ENCODE measurements at regions not wholly inside any gene's neighbourhood (a gene's known extent, or its start where the extent isn't known, plus 50 kb on each side); places are given as distances from the start of the nearest gene placed in this dataset.

GRCh38 chr1:232186931-232187330 lies 443.0 kb downstream of the SIPA1L2 start:
- no peaks in the 10 kb centered on the region for H3K27me3 Mint-ChIP-seq
- DNase-seq: no peak
- no peak overlapping the region for H3K4me3 Mint-ChIP-seq
- no peak overlapping the region for H3K27ac Mint-ChIP-seq
- H3K4me1 Mint-ChIP-seq: no peaks in the 10 kb centered on the region
- H3K36me3 Mint-ChIP-seq: no peaks in the 10 kb centered on the region
- no peaks in the 10 kb centered on the region for H3K9me3 Mint-ChIP-seq

GRCh38 chr1:232184561-232185530 lies 445.1 kb downstream of the SIPA1L2 start:
- DNase-seq: no peak
- Mint-ChIP-seq H3K4me3 (no peak overlapping the region), H3K4me1 (no peaks in the 10 kb centered on the region), H3K9me3 (no peaks in the 10 kb centered on the region), H3K36me3 (no peaks in the 10 kb centered on the region), H3K27ac (no peak overlapping the region), H3K27me3 (peaks cover 3% of the 10 kb centered on the region)

- Mint-ChIP-seq H3K4me3 (no peak overlapping the region), H3K9me3 (no peaks in the 10 kb centered on the region), H3K27ac (no peak overlapping the region), H3K36me3 (no peaks in the 10 kb centered on the region), H3K4me1 (no peaks in the 10 kb centered on the region), H3K27me3 (peaks cover 4% of the 10 kb centered on the region)
- no peak for DNase-seq
Measured at GRCh38 chr1:232183802-232184201, 446.1 kb downstream of the SIPA1L2 start.

DNA sequence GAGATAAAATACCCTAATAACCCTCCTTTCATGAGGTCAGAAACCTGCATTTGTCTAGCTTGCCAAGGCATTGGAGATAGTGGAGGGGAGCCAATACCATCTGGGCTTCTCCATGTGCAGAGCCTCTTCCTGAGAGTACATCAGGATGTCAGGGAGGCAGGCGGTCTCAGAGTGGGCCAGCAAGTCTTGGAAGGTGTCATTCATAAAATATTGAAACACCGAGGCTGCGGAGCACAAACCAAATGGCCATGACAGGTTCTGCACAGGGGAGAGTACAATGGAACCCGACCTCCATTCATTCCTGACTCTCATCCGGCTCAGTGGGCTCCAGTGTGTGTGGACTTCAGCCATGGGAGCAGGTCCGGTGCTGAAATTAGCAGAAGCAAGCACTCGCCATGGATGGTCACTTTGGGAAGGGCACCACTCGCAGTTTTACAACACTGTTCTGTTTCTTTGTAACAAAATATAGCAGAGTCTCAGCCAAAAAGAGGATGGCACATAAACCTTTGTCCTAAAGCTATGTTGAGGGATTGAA lies 446.6 kb downstream of the SIPA1L2 start:
- Mint-ChIP-seq H3K4me3 (no peak overlapping the region), H3K27me3 (peaks cover 7% of the 10 kb centered on the region), H3K27ac (no peak overlapping the region), H3K9me3 (no peaks in the 10 kb centered on the region), H3K4me1 (no peaks in the 10 kb centered on the region), H3K36me3 (no peaks in the 10 kb centered on the region)
- DNase-seq: no peak

DNA sequence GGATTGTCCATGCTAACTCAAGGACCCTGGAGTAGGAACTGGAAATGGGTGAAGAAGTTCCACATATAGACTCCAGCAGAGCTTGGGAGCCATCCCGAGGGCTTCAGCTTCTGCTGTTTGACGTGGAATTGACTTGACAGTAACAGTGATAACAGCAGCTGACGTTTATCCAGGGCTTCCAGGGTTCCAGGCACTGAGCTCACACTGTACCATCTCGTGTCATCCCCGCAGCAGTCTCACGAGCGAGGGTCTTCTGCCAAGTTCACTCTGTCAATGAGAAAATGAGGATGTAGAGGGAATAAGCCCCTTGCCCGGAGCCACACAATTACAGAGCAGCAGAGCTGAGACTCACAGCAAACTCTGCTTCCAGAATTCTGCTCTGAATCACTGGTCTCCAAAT lies 447.7 kb downstream of the SIPA1L2 start:
- no peaks in the 10 kb centered on the region for H3K36me3 Mint-ChIP-seq
- peaks cover 7% of the 10 kb centered on the region for H3K27me3 Mint-ChIP-seq
- no peaks in the 10 kb centered on the region for H3K9me3 Mint-ChIP-seq
- no peak overlapping the region for H3K27ac Mint-ChIP-seq
- H3K4me3 Mint-ChIP-seq: no peak overlapping the region
- no peaks in the 10 kb centered on the region for H3K4me1 Mint-ChIP-seq
- DNase-seq: no peak

- H3K27ac Mint-ChIP-seq: no peak overlapping the region
- no peaks in the 10 kb centered on the region for H3K4me1 Mint-ChIP-seq
- no peak for DNase-seq
- H3K36me3 Mint-ChIP-seq: no peaks in the 10 kb centered on the region
- peaks cover 7% of the 10 kb centered on the region for H3K27me3 Mint-ChIP-seq
- H3K9me3 Mint-ChIP-seq: no peaks in the 10 kb centered on the region
- no peak overlapping the region for H3K4me3 Mint-ChIP-seq
Measured at GRCh38 chr1:232180779-232181136, 449.2 kb downstream of the SIPA1L2 start.

GRCh38 chr1:232179896-232180778 lies 449.8 kb downstream of the SIPA1L2 start:
- Mint-ChIP-seq H3K36me3 (no peaks in the 10 kb centered on the region), H3K4me1 (no peaks in the 10 kb centered on the region), H3K9me3 (no peaks in the 10 kb centered on the region), H3K27ac (no peak overlapping the region), H3K4me3 (no peak overlapping the region), H3K27me3 (peaks cover 7% of the 10 kb centered on the region)
- DNase-seq: no peak

- H3K27ac Mint-ChIP-seq: no peak overlapping the region
- no peak overlapping the region for H3K4me3 Mint-ChIP-seq
- H3K9me3 Mint-ChIP-seq: no peaks in the 10 kb centered on the region
- H3K27me3 Mint-ChIP-seq: peaks cover 16% of the 10 kb centered on the region
- DNase-seq: no peak
- no peaks in the 10 kb centered on the region for H3K36me3 Mint-ChIP-seq
- H3K4me1 Mint-ChIP-seq: no peaks in the 10 kb centered on the region
Measured at GRCh38 chr1:232178191-232178590, 451.7 kb downstream of the SIPA1L2 start.

- Mint-ChIP-seq H3K27ac (no peak overlapping the region), H3K4me1 (peaks cover 3% of the 10 kb centered on the region), H3K36me3 (no peaks in the 10 kb centered on the region), H3K27me3 (peaks cover 16% of the 10 kb centered on the region), H3K9me3 (no peaks in the 10 kb centered on the region), H3K4me3 (no peak overlapping the region)
- DNase-seq: no peak
Measured at GRCh38 chr1:232177438-232177837, 452.5 kb downstream of the SIPA1L2 start.

- no peak overlapping the region for H3K27ac Mint-ChIP-seq
- H3K4me3 Mint-ChIP-seq: no peak overlapping the region
- H3K4me1 Mint-ChIP-seq: peaks cover 8% of the 10 kb centered on the region
- DNase-seq: no peak
- H3K27me3 Mint-ChIP-seq: peaks cover 13% of the 10 kb centered on the region
- no peaks in the 10 kb centered on the region for H3K36me3 Mint-ChIP-seq
- no peaks in the 10 kb centered on the region for H3K9me3 Mint-ChIP-seq
Measured at GRCh38 chr1:232176222-232176621, 453.7 kb downstream of the SIPA1L2 start.

GRCh38 chr1:232174306-232174705 lies 455.6 kb downstream of the SIPA1L2 start:
- H3K4me1 Mint-ChIP-seq: peaks cover 8% of the 10 kb centered on the region
- H3K27me3 Mint-ChIP-seq: peaks cover 18% of the 10 kb centered on the region
- H3K27ac Mint-ChIP-seq: no peak overlapping the region
- H3K36me3 Mint-ChIP-seq: no peaks in the 10 kb centered on the region
- no peaks in the 10 kb centered on the region for H3K9me3 Mint-ChIP-seq
- DNase-seq: no peak
- H3K4me3 Mint-ChIP-seq: no peak overlapping the region

DNA sequence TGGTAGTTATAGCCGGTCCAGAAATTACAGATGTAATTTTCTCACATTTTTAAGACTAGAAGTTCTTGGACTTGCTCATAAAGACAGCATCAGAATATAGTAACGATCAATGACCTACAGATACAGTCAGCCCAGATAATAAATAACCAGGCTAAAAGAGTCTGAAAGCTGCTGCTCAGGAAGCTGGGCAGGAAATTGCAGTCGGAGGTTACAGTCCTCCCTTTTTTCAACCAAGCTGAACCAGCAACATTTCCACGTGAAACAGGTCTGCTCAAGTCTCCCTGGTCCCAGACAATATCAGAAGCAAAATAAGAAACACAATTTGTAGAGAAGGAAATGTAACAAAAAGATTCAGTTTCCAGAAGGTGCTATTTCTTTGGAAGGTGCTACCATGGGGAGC lies 457.4 kb downstream of the SIPA1L2 start:
- peaks cover 8% of the 10 kb centered on the region for H3K4me1 Mint-ChIP-seq
- no peak overlapping the region for H3K4me3 Mint-ChIP-seq
- no peak overlapping the region for H3K27ac Mint-ChIP-seq
- H3K36me3 Mint-ChIP-seq: no peaks in the 10 kb centered on the region
- H3K9me3 Mint-ChIP-seq: no peaks in the 10 kb centered on the region
- peaks cover 14% of the 10 kb centered on the region for H3K27me3 Mint-ChIP-seq
- no peak for DNase-seq

GRCh38 chr1:232170909-232171308 lies 459.0 kb downstream of the SIPA1L2 start:
- Mint-ChIP-seq H3K36me3 (no peaks in the 10 kb centered on the region), H3K27me3 (peaks cover 19% of the 10 kb centered on the region), H3K9me3 (no peaks in the 10 kb centered on the region), H3K4me3 (no peak overlapping the region), H3K4me1 (peaks cover 8% of the 10 kb centered on the region), H3K27ac (no peak overlapping the region)
- DNase-seq: no peak

GRCh38 chr1:232169436-232169835 lies 460.5 kb downstream of the SIPA1L2 start:
- Mint-ChIP-seq H3K27ac (no peak overlapping the region), H3K4me1 (peaks cover 8% of the 10 kb centered on the region), H3K36me3 (no peaks in the 10 kb centered on the region), H3K9me3 (no peaks in the 10 kb centered on the region), H3K27me3 (peaks cover 18% of the 10 kb centered on the region), H3K4me3 (no peak overlapping the region)
- no peak for DNase-seq

GRCh38 chr1:232168508-232168907 lies 461.4 kb downstream of the SIPA1L2 start:
- Mint-ChIP-seq H3K27ac (no peak overlapping the region), H3K27me3 (peaks cover 10% of the 10 kb centered on the region), H3K4me1 (peaks cover 8% of the 10 kb centered on the region), H3K4me3 (no peak overlapping the region), H3K36me3 (no peaks in the 10 kb centered on the region), H3K9me3 (no peaks in the 10 kb centered on the region)
- no peak for DNase-seq

Measured in activated naive CD8-positive, alpha-beta T cell treated with anti-CD3 and anti-CD28 coated beads for 36 hours (primary cell).